Activated naive CD8-positive, alpha-beta T cell treated with anti-CD3 and anti-CD28 coated beads for 36 hours (primary cell): ENCODE measurements at regions not wholly inside any gene's neighbourhood (a gene's known extent, or its start where the extent isn't known, plus 50 kb on each side); places are given as distances from the start of the nearest gene placed in this dataset.

Source experiments
- DNase-seq: peaks from one replicate; pipeline ENCODE4 v3.0.0; 2021
- H3K27ac Mint-ChIP-seq: one replicate; pipeline ENCODE4 v1.8.0; 2022; ENCODE audit warnings: mild to moderate bottlenecking, moderate library complexity, mixed read lengths
- H3K27me3 Mint-ChIP-seq: one replicate; pipeline ENCODE4 v1.8.0; 2022; ENCODE audit warnings: mild to moderate bottlenecking, mixed read lengths
- H3K36me3 Mint-ChIP-seq: one replicate; pipeline ENCODE4 v1.8.0; 2021; ENCODE audit warnings: mild to moderate bottlenecking, mixed read lengths
- H3K4me1 Mint-ChIP-seq: one replicate; pipeline ENCODE4 v1.8.0; 2021; ENCODE audit warnings: mixed read lengths
- H3K4me3 Mint-ChIP-seq: one replicate; pipeline ENCODE4 v1.8.0; 2022; ENCODE audit warnings: mild to moderate bottlenecking, moderate library complexity, mixed read lengths
- H3K9me3 Mint-ChIP-seq: one replicate; pipeline ENCODE4 v1.8.0; 2022; ENCODE audit warnings: mixed read lengths

DNA sequence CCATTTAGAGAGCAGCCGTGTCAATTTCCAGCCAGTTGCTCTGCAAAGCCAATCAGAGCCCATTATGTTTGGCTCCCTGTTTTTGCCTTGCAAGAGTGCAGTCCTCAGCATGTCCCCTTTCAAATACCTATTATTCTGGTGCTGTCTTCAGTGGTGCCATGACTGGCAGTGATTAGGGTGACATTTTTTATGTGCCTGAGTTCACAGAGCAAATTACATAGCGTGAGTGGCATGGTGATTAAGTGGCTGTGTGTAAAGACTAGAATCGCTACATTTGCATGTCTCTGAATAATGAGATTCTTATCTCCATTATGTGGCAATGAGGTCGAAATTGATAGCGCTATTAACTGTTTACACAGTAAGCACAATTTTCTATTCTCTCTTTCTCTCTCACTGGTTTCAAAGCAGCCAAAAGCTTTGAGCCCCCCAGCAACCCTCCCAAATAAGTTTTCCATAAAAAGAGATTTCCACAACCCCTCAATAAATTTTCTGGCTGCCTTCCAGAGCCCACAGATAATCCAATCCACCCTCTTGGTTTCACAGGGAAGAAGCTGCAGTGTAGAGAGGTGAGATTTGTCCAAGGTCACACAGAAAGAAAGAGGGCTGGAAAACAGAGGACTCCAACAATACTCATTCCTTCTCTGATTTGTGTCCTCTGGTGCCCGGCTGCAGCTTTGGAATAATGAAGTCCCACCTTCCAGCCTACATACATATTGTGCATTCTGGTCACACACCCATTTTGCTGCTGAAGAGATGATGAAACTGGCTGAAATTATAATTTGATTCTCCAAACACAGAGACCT, 58.8 kb upstream of the NUDT4 start:
- DNase-seq: no peak
- H3K4me1 Mint-ChIP-seq: peaks cover 6% of the 10 kb centered on the region
- no peak overlapping the region for H3K27ac Mint-ChIP-seq
- H3K36me3 Mint-ChIP-seq: no peaks in the 10 kb centered on the region
- H3K27me3 Mint-ChIP-seq: no peaks in the 10 kb centered on the region
- H3K9me3 Mint-ChIP-seq: no peaks in the 10 kb centered on the region
- no peak overlapping the region for H3K4me3 Mint-ChIP-seq

DNA sequence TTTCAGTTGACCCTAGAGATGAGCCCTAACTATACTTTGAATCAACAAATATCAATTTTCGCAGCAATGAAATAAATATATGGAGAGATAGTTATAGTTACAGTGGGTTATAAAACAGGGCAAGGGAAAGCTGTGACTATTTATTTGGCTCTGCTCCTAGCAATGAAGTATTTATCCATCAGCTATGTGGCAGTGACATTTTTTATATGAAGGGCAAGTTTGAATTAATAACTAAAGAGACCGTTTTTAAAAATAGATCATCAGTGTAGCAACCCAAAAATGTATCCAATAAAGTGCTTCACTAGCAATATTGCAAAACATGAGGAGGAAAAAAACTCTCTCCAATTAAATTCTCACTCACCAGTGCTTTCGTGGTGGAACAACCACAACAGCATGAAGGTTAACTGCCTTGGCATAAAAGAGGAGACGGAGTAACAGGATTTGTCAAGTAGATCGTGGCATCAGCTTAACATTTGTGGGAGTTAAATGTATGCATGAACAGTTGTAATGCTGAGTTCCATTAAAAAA, 58.1 kb upstream of the NUDT4 start:
- no peaks in the 10 kb centered on the region for H3K27me3 Mint-ChIP-seq
- no peaks in the 10 kb centered on the region for H3K9me3 Mint-ChIP-seq
- no peaks in the 10 kb centered on the region for H3K36me3 Mint-ChIP-seq
- H3K4me3 Mint-ChIP-seq: no peak overlapping the region
- no peak for DNase-seq
- H3K27ac Mint-ChIP-seq: no peak overlapping the region
- peaks cover 6% of the 10 kb centered on the region for H3K4me1 Mint-ChIP-seq

DNA sequence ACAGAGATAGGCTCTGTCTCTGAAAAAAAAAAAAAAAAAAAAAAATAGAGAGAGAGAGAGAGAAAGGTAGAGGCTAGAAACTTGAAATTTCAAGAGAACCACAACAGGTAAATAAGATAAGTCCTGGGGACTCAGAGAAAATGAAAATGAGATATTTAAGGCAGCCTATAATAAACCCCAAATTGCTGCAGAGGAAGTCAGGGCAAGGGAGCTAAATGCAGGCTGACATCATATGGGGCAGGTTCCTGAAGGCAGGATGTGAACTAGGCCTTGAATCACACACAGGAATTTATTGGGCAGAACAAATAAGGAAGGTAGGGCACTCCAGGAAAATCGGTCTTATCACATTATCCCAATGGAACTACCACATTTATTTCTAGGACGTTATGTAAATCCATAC, 54.9 kb upstream of the NUDT4 start:
- DNase-seq: no peak
- Mint-ChIP-seq H3K36me3 (no peaks in the 10 kb centered on the region), H3K9me3 (no peaks in the 10 kb centered on the region), H3K4me3 (no peak overlapping the region), H3K27ac (no peak overlapping the region), H3K4me1 (peaks cover 2% of the 10 kb centered on the region), H3K27me3 (no peaks in the 10 kb centered on the region)

DNA sequence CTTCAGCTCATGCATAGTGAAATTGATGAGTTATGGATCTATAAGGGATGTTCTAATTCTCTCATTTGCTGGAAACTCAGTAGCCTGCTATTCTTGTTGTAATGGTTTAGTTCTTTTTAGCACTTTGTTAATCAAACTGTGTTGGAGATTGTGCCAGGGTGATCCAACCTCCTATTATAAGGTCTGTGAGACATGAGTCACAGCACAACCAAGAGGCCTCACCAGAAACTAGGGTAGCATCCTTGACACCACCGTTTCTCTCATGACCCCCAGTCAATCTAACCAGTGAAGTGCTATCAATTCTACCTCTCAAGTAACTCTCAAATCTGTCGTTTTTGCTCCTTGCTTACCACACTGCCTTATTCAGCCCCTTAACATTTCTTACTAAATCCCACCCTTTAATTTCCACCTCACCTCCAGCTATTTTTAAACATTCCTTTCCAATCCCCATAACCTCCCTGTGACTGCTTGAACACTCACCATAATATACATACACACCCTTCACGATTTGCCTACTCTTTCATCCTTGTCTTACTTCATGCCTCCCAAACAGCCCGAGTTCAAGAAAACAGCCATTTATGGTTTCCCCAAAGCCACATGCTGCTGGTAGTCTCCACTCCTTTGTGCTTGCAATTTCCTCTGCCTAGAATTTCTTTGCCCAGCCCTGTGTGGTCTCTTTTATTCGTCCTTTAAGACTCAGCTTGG, 53.9 kb upstream of the NUDT4 start:
- H3K4me3 Mint-ChIP-seq: no peak overlapping the region

DNA sequence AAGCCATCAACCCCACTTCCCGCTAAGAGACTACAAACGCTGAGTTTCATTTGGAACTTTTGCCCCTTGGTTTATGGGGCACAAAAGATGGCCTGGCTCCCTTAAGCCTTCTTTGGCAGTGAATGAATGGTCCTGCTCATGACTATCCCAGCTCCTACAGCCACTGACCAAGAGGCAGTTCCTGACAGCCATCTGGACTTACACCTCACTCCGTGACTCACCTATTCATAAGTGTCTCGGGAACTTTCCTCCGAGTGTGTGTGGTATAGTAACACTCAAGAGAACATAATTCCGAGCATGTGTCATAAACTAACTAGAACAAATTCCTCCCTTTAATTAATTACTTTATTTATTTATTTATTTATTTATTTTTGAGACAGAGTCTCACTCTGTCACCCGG, 51.9 kb upstream of the NUDT4 start:
- Mint-ChIP-seq H3K9me3 (no peaks in the 10 kb centered on the region), H3K4me3 (no peak overlapping the region)

More for the DNA sequence above, 53.9 kb upstream of the NUDT4 start:
- H3K27ac Mint-ChIP-seq: no peak overlapping the region
- H3K27me3 Mint-ChIP-seq: no peaks in the 10 kb centered on the region
- no peaks in the 10 kb centered on the region for H3K9me3 Mint-ChIP-seq
- peaks cover 2% of the 10 kb centered on the region for H3K4me1 Mint-ChIP-seq
- H3K36me3 Mint-ChIP-seq: no peaks in the 10 kb centered on the region
- DNase-seq: no peak

More for the DNA sequence above, 51.9 kb upstream of the NUDT4 start:
- H3K27me3 Mint-ChIP-seq: no peaks in the 10 kb centered on the region
- DNase-seq: no peak
- no peaks in the 10 kb centered on the region for H3K36me3 Mint-ChIP-seq
- H3K4me1 Mint-ChIP-seq: peaks cover 2% of the 10 kb centered on the region
- no peak overlapping the region for H3K27ac Mint-ChIP-seq
